GM18505 (cell line): ENCODE measurements at regions not wholly inside any gene's neighbourhood (a gene's known extent, or its start where the extent isn't known, plus 50 kb on each side); places are given as distances from the start of the nearest gene placed in this dataset.
"Not testable (repeated sequence)": the region's sequence is repeated elsewhere in the genome, so short reads cannot be mapped to it uniquely, and the experiment has no call there.

Source experiments
- ATAC-seq: cut with Tn5 transposase; IDR thresholded peaks from one replicate; pipeline ENCODE4 v1.9.1; 2021; ENCODE audit not compliant: unreplicated experiment
- POLR2A ChIP-seq: IDR thresholded peaks from 4 replicates; pipeline ENCODE4 v1.6.1; 2011; ENCODE audit warnings: borderline replicate concordance; ENCODE audit not compliant: insufficient read depth, insufficient read length; ENCODE audit errors: extremely low read depth

DNA sequence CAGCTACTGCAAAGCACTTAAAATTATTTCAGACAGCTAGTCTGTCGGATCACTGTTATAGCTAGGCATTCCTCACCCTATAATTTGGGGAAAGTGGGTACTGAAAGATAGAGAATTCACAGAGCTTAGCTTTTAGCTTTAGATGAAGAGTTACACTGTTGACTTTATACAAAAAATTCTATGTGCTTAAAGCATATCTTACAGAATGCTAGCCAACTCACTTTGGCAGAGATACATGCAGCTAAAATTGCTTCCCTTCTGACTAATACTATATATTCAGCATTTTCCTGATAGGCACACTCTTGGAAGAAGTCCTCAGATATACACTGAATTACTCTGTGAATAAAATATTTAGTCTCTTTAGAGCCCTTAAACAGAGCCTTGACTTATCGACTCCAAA lies 353.5 kb upstream of the STEAP1 start:
- TF ChIP-seq POLR2A: no peak
- no peak for ATAC-seq

DNA sequence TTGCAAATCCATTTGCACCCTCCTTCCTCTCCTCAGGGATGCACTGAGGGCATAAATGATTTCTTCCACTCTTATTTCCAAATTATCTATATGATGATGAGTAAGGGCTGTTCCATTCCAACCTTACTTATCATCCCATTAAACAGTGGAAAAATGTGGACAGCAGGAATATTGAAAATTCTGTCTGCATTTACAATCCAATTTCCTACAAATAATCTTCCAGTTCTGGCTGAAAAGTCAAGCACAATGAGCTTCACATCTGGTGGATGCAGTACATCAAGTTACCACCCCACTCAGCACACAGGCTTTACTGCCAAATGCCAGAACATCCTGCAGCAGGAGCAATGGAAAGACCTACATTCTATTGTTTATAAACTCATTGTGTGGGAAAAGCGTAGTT lies 345.0 kb upstream of the STEAP1 start:
- no peak for ATAC-seq
- TF ChIP-seq POLR2A: no peak

GRCh38 chr7:89813081-89813480 lies 341.2 kb upstream of the STEAP1 start:
- no peak for ATAC-seq
- no peak for TF ChIP-seq POLR2A

DNA sequence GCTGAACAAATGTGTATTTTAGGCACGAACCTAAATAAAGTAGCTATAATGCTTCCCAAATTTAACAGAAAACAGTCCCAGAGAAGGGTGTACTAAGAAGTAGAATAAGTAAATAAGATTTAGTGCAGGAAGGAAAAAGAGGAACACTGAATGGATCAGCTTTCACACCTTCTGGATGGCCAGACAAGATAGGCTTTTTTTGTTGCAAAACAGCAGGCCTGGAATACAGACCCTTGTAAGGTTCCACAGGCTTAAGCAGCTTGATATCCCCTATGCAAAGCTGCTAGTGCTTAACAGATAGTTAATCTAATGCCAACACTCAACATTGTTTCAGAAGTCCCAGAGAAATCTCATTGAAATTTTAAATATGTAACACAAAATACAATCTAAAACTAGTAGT lies 328.1 kb upstream of the STEAP1 start:
- no peak for ATAC-seq
- TF ChIP-seq POLR2A: no peak

DNA sequence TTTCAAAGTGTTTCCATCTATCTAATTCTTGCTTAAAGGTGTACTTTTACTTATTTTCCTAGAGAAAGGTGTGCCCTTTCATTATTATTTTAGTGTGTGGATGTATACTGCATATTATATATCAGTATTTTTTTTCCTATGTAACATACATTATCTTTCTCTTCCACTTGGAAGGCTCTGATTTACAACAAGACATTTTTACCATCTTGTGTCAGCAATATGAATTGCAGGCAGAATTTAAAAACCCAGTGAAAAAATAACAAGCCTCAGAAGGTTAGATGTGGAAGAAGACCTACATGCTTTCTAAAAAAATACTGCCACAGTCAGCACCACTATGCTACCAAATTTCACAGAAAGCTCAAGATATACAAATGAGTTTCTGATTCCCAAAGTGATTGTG lies 327.7 kb upstream of the STEAP1 start:
- no peak for TF ChIP-seq POLR2A
- ATAC-seq: no peak

- TF ChIP-seq POLR2A: no peak
- ATAC-seq: no peak
Measured at GRCh38 chr7:89837515-89837914, 316.8 kb upstream of the STEAP1 start.

- no peak for ATAC-seq
- no peak for TF ChIP-seq POLR2A
Measured at GRCh38 chr7:89839329-89839728, 314.9 kb upstream of the STEAP1 start.

GRCh38 chr7:89845952-89846351 lies 308.3 kb upstream of the STEAP1 start:
- ATAC-seq: no peak
- no peak for TF ChIP-seq POLR2A

DNA sequence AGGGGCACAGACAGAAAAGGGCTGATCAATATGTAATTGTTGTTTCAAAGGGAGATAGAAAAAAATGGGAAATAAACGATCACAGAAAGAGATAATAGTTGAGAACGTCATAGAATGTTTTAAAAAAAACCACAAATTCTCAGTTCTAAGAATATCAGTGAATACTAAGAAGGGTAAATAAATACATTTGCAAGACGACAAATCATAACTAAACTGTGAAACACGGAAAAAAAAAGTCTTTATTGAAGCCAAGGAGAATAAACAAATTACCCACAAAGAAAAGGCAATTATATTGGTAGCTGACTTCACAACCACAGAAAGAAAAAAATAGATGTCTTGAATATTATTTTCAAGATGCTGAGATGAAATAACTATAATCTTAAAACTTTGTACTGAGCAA lies 305.2 kb upstream of the STEAP1 start:
- no peak for TF ChIP-seq POLR2A
- no peak for ATAC-seq

GRCh38 chr7:89857053-89857452 lies 297.2 kb upstream of the STEAP1 start:
- not testable (repeated sequence) for ATAC-seq

DNA sequence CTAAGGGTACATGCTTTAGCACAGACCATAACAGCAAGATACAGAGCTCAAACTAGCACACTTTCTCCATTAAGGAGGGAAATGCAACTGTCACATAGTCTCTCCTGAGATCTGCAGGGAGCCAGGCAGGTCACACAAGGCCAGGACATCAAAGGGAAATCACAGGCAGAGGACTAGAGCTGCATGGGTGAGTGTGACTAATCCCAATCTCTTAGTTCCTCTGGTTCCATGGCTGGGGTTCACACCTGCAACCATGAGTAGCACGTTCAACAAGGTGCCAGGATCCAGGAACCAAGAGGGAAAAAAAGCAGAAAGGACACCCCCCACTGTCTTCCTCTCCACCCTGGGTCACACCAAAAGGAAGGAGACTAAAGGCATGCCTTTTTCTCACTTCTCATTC lies 296.5 kb upstream of the STEAP1 start:
- no peak for TF ChIP-seq POLR2A
- no peak for ATAC-seq

- ATAC-seq: no peak
- TF ChIP-seq POLR2A: no peak
Measured at GRCh38 chr7:89887489-89887888, 266.8 kb upstream of the STEAP1 start.

DNA sequence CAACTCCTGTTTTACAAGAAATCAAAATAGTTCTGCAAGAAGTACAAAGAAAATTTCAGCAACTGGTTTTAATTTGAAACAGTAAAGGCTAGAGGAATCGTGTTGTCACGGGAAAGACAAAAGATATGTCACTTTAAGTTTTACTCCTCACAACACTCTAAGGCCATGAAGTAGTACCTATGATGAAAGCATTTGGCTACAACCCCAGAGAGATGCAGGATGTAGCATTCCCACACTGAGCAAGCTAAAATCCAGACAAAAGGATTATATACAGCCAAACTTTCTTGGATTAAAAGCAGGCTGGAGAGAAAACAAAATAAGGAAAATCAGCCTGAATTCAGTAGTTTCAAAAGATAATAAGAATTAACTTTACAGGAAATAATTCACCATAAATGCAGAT lies 245.5 kb upstream of the STEAP1 start:
- no peak for ATAC-seq

GRCh38 chr7:89914711-89915110 lies 239.6 kb upstream of the STEAP1 start:
- TF ChIP-seq POLR2A: no peak
- no peak for ATAC-seq

More for the DNA sequence above, 245.5 kb upstream of the STEAP1 start:
- TF ChIP-seq POLR2A: no peak

DNA sequence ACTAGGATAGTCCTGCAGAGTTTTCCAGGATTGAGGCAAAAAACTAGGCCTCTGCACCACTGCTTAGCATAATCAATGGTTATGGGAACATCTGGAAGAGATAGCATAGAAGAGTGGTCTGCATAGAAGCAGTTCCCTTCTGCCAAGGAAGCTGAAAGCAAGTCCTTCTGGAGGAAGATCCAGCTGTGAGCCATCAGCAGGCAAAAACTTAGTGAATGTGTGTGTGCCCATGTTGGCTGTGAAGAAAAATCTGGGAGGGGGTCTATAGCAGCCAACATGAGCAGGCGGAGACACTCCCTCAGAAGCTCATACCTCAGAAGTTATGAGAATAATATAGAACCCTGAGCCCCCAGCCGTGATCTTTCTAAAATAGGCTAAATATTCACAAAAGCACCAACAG lies 228.1 kb upstream of the STEAP1 start:
- ATAC-seq: no peak
- no peak for TF ChIP-seq POLR2A
